Activated CD8-positive, alpha-beta memory T cell treated with anti-CD3 and anti-CD28 coated beads, Interleukin-2, amount 50 U/mL, for 4 hours (primary cell): ENCODE measurements at regions not wholly inside any gene's neighbourhood (a gene's known extent, or its start where the extent isn't known, plus 50 kb on each side); places are given as distances from the start of the nearest gene placed in this dataset.
"Not testable (repeated sequence)": the region's sequence is repeated elsewhere in the genome, so short reads cannot be mapped to it uniquely, and the experiment has no call there.

Experiments used
- DNase-seq: peaks from one replicate; pipeline ENCODE4 v3.0.0-alpha.2; 2020

- DNase-seq = no peak
Measured at GRCh38 chr2:12882393-12882792, 165.7 kb downstream of the TRIB2 start.

- no peak for DNase-seq
Measured at GRCh38 chr2:12883906-12884305, 167.2 kb downstream of the TRIB2 start.

DNA sequence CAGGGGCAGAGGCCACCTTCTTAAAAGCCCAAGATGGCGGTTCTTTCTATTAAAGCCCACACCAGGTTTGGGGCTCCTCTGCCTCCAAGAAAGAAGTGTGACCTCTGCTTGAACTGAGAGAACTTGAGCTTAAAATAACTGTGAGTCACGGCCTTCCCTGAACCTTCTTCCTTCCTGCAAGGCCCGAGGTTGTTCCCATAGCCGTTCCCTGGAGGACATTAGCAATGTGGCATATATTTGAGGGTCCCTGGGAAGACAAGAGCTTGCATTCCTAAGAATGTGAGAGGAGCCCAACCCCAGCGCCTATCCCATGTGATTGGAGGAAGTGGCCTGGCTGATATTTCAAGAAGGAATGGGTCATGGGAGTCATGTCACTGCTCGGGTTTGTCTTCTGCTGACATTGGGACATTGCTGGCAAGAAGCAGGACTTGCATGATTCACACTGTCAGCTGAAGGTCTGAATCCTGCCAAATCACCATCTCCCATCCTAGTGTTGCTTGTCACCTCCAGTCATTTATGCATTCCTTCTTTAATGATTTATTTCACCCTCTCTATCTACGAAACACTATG lies 168.1 kb downstream of the TRIB2 start:
- DNase-seq = no peak

DNA sequence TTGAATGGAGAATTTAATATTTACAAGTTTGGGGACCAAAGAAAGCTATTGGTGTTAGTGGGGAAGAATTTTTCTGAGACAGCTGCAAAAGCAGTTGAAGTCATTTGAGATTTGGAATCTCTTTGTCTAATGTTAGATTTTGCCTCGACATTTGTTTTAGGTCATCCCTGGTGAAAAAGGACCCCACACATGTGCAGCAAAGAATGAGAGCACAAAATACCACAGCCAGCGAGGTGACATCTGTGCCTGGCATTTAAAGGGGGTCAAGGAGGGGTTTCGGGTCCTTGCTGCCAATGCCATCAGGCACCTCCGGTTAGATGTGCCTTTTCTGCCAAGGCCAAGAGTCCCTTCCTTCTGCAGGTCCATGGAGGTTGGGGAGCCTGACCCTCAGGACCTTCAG lies 173.3 kb downstream of the TRIB2 start:
- DNase-seq = no peak

DNA sequence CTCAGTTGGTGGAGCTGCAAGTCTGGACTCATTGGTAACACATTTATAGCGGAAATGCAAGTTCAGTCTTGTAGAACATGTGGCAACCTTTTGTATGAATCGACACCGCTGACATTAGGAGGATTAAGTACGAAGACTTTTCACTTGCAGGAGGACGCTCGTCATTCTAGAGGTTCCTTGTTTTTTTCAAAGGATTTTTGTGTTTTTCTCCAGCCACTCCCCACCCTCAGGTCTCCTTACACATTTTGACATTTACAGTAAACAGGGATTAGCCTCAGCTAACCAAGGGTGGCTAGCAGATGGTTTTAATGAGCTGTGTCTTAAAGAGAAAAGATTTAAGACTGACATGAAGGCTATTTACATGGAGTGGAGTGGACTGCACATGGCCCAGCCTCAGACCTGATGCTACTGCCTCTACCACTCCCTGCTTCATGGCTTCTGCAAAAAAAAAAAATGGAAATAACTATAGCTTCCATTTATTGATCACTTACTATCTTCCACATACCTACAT lies 173.8 kb downstream of the TRIB2 start:
- no peak for DNase-seq

GRCh38 chr2:12895017-12895416 lies 178.3 kb downstream of the TRIB2 start:
- DNase-seq = no peak

GRCh38 chr2:12896318-12896982 lies 179.7 kb downstream of the TRIB2 start:
- no peak for DNase-seq

DNA sequence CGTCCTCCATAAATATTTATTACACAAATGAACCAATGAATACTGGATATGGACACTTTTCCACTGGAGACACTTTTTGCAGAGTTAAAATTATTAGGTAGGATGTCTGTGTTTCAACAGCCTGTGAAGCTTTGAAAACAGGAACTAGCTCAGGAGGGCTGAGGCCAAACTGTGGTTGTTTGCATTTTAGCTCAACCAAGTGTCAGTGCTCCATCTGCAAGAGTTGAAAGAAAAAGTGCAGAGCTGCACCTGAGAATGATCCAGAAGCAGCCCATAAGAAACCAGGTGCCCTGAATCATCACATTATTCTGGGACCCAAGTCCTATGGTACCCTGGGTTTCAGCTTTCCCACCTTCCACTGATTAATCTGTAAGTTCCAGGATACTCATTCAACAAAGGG lies 180.4 kb downstream of the TRIB2 start:
- no peak for DNase-seq

DNA sequence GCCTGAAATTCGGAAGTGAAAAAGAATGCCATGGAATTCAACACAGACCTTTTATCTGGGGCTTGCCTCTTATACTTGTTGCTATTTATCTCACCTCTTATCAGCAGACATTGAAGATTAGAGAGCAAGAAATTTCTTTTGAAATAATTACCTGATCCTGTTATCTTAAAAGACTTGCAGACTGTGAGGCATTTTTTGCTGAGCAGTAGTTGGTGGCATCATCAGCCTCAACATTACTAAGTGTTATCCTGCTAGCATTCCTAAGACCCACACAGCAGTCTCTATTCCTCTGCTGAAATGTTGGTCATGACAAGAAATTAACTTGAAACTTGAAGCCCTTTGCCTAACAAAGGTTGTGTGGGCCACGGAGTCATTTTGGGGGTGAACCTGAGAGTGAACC lies 186.5 kb downstream of the TRIB2 start:
- no peak for DNase-seq

DNA sequence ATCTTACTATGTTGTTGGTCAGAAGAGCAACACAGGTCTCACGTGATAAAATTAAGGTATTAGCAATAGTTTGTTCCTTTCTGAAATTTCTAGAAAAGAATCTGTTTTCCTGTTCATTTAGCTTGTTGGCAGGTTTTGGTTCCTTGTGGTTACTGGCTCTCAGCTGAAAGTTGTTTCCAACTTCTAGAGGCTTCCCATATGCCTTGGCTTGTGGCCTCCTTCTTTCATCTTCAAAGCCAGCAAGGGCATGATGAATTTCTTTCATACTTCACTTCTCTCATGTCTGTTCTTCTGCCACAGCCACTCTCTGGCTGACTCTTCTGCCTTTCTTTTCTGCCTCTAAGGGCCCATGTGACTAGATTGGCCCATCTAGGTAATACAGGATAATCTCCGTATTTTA lies 193.7 kb downstream of the TRIB2 start:
- DNase-seq = no peak

- no peak for DNase-seq
Measured at GRCh38 chr2:12915787-12916186, 199.1 kb downstream of the TRIB2 start.

DNA sequence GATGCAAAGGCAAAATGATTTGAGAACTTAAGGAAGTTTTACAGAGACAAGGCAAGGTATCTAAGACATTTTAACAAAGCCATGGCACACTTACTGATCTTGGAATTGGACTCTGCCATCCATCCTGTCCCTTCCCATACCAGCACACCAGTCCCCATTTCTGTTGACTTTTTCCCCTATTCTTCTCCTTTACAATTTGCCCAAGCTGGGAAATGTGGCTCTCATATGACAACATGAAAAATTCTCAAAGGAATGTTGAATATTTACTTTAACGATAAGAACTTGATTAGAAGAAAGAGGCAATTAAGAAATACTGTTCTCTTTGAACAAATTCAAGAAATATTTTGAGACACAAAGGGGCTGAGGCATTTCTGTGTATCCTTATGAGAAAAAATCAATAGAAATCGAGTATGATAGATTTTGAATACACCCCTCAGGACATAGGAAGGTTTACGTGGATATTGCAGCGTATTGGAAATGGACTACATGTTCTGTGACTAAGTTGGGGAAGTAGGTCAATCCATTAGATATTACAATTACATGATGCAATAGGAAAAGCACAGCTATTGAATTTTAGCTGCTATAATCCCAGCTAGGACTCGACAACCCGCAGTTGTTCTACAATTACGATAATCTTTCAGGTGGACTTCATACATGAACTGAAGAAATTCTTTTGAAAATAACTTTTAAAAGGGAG lies 201.6 kb downstream of the TRIB2 start:
- no peak for DNase-seq

GRCh38 chr2:12918835-12919445 lies 202.2 kb downstream of the TRIB2 start:
- DNase-seq = no peak

DNA sequence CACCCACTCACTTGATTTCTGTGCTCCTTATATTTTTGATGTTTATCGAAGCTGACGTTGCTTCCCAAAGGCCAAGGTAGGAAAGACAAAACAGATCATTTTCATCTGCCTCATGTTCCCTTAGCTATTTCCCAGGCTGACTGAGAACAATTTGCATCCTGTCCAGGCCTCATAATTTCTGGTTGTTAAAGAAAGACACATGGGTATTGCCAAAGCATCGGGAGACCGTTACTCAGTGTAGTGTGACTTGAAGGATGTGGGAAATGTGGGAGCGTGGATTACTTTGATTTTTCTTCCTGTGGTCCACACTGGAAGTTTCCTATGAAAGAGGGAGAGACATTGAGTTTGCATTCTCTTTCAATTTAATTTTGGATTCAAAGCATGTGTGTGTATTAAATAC lies 204.6 kb downstream of the TRIB2 start:
- DNase-seq = no peak

DNA sequence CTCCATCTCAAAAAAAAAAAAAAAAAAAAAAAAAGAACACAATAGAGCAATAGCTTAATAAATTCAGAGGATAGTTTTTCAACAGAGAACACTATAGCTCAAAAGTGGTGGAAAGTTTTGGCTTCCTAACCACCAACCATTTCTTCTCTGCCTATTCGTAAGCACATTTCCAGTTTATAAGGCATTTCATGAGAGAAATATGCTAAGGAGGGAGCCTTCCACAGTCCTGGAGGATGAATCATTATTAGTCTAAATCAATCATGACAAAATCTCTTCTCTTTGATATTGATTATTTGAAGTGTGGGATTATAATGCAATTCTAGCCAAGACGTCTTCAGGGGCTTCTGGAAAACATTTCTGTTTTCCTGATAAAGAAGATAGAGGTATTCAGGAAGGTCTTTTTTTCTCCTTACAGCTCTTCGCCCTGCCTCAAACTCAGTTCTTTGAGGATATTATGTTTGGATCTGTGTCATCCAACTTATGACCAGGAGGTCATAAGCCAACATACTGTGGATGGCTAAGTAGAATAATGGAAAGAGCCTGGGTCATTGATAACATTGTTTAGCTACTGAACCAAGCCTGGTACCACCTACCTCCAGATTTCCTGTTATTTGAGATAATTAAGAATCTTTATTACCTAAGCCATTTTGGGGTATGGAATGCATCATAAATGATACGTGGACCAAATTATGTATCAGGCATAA lies 207.3 kb downstream of the TRIB2 start:
- no peak for DNase-seq

DNA sequence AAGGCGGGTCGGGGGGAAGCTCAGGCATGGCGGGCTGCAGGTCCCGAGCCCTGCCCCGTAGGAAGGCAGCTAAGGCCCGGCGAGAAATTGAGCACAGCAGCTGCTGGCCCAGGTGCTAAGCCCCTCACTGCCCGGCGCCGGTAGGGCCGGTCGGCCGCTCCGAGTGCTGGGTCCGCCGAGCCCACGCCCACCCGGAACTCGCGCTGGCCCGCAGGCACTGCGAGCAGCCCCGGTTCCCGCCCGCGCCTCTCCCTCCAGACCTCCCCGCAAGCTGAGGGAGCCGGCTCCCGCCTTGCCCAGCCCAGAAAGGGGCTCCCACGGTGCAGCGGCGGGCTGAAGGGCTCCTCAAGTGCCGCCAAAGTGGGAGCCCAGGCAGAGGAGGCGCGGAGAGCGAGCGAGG lies 209.9 kb downstream of the TRIB2 start:
- not testable (repeated sequence) for DNase-seq

- no peak for DNase-seq
Measured at GRCh38 chr2:12928197-12928774, 211.6 kb downstream of the TRIB2 start.

GRCh38 chr2:12928775-12929401 lies 212.2 kb downstream of the TRIB2 start:
- DNase-seq = no peak

DNA sequence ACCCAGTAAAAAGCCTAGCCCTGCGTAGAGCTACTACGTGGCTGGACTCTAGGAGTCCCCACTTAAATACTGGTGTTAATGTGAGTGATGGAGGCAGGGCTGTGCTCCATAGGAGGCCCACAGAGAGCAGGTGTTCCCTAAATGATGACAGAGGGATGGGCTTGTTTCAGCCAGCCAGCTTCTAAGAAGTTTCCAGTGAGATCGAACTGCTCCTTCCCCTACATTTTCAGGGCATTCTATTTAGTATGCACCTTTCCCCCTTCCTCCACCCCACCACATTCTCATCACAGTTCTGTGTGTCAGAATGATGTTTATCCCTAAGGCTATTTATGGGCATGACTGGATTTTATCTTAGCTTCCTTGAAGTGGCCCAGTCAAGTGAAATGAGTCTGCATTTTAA lies 213.0 kb downstream of the TRIB2 start:
- DNase-seq = no peak

- no peak for DNase-seq
Measured at GRCh38 chr2:12930391-12930790, 213.7 kb downstream of the TRIB2 start.

- DNase-seq = no peak
Measured at GRCh38 chr2:12931186-12931844, 214.6 kb downstream of the TRIB2 start.

DNA sequence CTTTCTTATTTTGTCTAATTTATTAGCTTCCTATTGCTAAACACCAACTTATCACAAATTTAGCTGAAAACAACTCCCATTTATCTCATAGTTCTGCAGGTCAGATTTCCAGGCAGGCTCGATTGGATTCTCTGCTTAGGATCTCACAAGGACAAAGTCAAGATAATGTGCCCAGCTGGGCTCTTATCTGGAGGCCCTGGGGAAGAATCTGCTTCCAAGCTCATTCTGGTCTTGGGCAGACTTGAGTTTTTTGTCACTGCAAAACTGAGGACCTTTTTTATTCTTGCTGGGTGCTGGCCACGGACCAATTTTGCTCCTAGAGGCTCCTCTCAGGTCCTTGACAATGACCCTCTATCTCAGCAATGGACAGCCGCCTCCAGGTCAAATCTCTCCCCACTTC lies 215.5 kb downstream of the TRIB2 start:
- no peak for DNase-seq
